ENCODE measurements at regions not wholly inside any gene's neighbourhood (a gene's known extent, or its start where the extent isn't known, plus 50 kb on each side); places are given as distances from the start of the nearest gene placed in this dataset.

DNA sequence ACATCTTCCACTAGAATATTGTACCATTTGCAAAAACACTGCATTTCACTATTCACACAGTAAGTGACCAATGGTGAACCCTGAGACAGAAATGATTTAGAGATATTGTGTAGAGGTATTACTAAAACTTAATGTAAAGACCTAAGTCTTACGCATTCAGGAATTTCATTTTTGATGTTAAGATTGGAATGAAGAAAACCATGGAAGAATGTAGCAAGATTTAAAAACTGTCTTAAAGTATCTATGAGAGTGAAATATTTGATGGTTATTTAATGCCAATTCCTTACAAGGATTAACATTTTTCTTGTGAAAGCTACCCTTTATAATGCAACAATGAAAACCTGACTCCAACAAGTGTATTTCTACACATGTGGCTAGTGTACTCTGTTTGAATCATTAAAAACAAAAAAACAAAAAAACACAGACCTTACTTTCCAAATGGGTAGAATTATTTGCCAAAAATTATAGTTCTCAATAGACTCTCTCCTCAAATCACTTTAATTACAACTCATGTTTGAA is 172.0 kb downstream of the NNT start:
- TF ChIP-seq POLR2AphosphoS5 (IDR thresholded peaks at IDR 0.05) (no peak), POLR2A (IDR thresholded peaks at IDR 0.05) (no peak)
- TF ChIP-seq, protein P1, sequence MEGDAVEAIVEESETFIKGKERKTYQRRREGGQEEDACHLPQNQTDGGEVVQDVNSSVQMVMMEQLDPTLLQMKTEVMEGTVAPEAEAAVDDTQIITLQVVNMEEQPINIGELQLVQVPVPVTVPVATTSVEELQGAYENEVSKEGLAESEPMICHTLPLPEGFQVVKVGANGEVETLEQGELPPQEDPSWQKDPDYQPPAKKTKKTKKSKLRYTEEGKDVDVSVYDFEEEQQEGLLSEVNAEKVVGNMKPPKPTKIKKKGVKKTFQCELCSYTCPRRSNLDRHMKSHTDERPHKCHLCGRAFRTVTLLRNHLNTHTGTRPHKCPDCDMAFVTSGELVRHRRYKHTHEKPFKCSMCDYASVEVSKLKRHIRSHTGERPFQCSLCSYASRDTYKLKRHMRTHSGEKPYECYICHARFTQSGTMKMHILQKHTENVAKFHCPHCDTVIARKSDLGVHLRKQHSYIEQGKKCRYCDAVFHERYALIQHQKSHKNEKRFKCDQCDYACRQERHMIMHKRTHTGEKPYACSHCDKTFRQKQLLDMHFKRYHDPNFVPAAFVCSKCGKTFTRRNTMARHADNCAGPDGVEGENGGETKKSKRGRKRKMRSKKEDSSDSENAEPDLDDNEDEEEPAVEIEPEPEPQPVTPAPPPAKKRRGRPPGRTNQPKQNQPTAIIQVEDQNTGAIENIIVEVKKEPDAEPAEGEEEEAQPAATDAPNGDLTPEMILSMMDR (IDR thresholded peaks at IDR 0.05), result no peak
